ENCODE measurements at regions not wholly inside any gene's neighbourhood (a gene's known extent, or its start where the extent isn't known, plus 50 kb on each side); places are given as distances from the start of the nearest gene placed in this dataset.

GRCh38 chr16:79484237-79484636 is 116.3 kb downstream of the MAF start:
- no peaks in the 10 kb centered on the region for H3K27me3 ChIP-seq (ENCODE audit: insufficient read depth, low read length)
- H2BK120ac ChIP-seq (ENCODE audit: insufficient read depth, low read length, poor library complexity): no peak overlapping the region
- no peak overlapping the region for H4K12ac ChIP-seq (ENCODE audit: low read depth, low read length)
- WGBS (ENCODE audit: extremely low coverage, insufficient coverage, insufficient read length): no CpG with 5 or more reads among the region's 7 CpGs
- no peaks in the 10 kb centered on the region for H3K79me1 ChIP-seq (ENCODE audit: low read length)
- H3K9me3 ChIP-seq (ENCODE audit: insufficient read depth, low read depth, low read length): no peaks in the 10 kb centered on the region
- no peaks in the 10 kb centered on the region for H3K36me3 ChIP-seq (ENCODE audit: control insufficient read depth in 1 of 2, insufficient read depth in 2 of 2, low read length in 2 of 2)
- H3K79me2 ChIP-seq (ENCODE audit: control insufficient read depth, insufficient read depth, low read length, poor library complexity): no peaks in the 10 kb centered on the region
- no peak overlapping the region for H2AK5ac ChIP-seq (ENCODE audit: low read length)
- H3K27ac ChIP-seq (ENCODE audit: low read depth, low read length): no peak overlapping the region
- H3K18ac ChIP-seq (ENCODE audit: low read length): no peak overlapping the region
- no peak overlapping the region for H3K4ac ChIP-seq (ENCODE audit: low read depth, low read length)
- H2BK5ac ChIP-seq (ENCODE audit: low read depth, low read length, poor library complexity): no peak overlapping the region
- H3K9ac ChIP-seq (ENCODE audit: low read length): no peak overlapping the region
- no peak for DNase-seq
- H3K4me1 ChIP-seq (ENCODE audit: control insufficient read depth in 1 of 2, insufficient read depth in 2 of 2, low read length in 2 of 2): no peaks in the 10 kb centered on the region
- H2BK12ac ChIP-seq (ENCODE audit: low read length): no peak overlapping the region
- H3K4me3 ChIP-seq (ENCODE audit: low read depth, low read length): no peak overlapping the region
- no peak overlapping the region for H3K23ac ChIP-seq (ENCODE audit: low read length)
- H2AFZ ChIP-seq (ENCODE audit: insufficient read depth, low read length, poor library complexity): no peak overlapping the region
- no peak overlapping the region for H4K91ac ChIP-seq (ENCODE audit: low read depth, low read length)
- H3K4me2 ChIP-seq (ENCODE audit: low read length): no peak overlapping the region
- no peak overlapping the region for H3K14ac ChIP-seq (ENCODE audit: low read length)
- no peak overlapping the region for H4K8ac ChIP-seq (ENCODE audit: low read depth, low read length)

GRCh38 chr16:79483336-79483735 is 117.2 kb downstream of the MAF start:
- Histone ChIP-seq H3K18ac (ENCODE audit: low read length) (no peak overlapping the region), H3K4me2 (ENCODE audit: low read length) (no peak overlapping the region), H3K4me1 (ENCODE audit: control insufficient read depth in 1 of 2, insufficient read depth in 2 of 2, low read length in 2 of 2) (no peaks in the 10 kb centered on the region), H3K4me3 (ENCODE audit: low read depth, low read length) (no peak overlapping the region), H3K4ac (ENCODE audit: low read depth, low read length) (no peak overlapping the region), H4K12ac (ENCODE audit: low read depth, low read length) (no peak overlapping the region), H3K27me3 (ENCODE audit: insufficient read depth, low read length) (no peaks in the 10 kb centered on the region), H3K14ac (ENCODE audit: low read length) (no peak overlapping the region), H2BK120ac (ENCODE audit: insufficient read depth, low read length, poor library complexity) (no peak overlapping the region), H3K79me1 (ENCODE audit: low read length) (no peaks in the 10 kb centered on the region), H3K27ac (ENCODE audit: low read depth, low read length) (no peak overlapping the region), H4K8ac (ENCODE audit: low read depth, low read length) (no peak overlapping the region), H2BK12ac (ENCODE audit: low read length) (no peak overlapping the region), H2AK5ac (ENCODE audit: low read length) (no peak overlapping the region), H4K91ac (ENCODE audit: low read depth, low read length) (no peak overlapping the region), H3K9me3 (ENCODE audit: insufficient read depth, low read depth, low read length) (no peaks in the 10 kb centered on the region), H3K23ac (ENCODE audit: low read length) (no peak overlapping the region), H3K36me3 (ENCODE audit: control insufficient read depth in 1 of 2, insufficient read depth in 2 of 2, low read length in 2 of 2) (no peaks in the 10 kb centered on the region), H3K79me2 (ENCODE audit: control insufficient read depth, insufficient read depth, low read length, poor library complexity) (no peaks in the 10 kb centered on the region), H2BK5ac (ENCODE audit: low read depth, low read length, poor library complexity) (no peak overlapping the region), H3K9ac (ENCODE audit: low read length) (no peak overlapping the region), H2AFZ (ENCODE audit: insufficient read depth, low read length, poor library complexity) (no peak overlapping the region)
- no peak for DNase-seq
- WGBS (ENCODE audit: extremely low coverage, insufficient coverage, insufficient read length): no CpG with 5 or more reads among the region's 3 CpGs

- no peaks in the 10 kb centered on the region for H3K79me1 ChIP-seq (ENCODE audit: low read length)
- H2BK120ac ChIP-seq (ENCODE audit: insufficient read depth, low read length, poor library complexity): no peak overlapping the region
- H2AFZ ChIP-seq (ENCODE audit: insufficient read depth, low read length, poor library complexity): no peak overlapping the region
- H3K27ac ChIP-seq (ENCODE audit: low read depth, low read length): no peak overlapping the region
- no peak overlapping the region for H4K8ac ChIP-seq (ENCODE audit: low read depth, low read length)
- H3K9me3 ChIP-seq (ENCODE audit: insufficient read depth, low read depth, low read length): no peaks in the 10 kb centered on the region
- H2BK12ac ChIP-seq (ENCODE audit: low read length): no peak overlapping the region
- no peak overlapping the region for H3K4ac ChIP-seq (ENCODE audit: low read depth, low read length)
- no peaks in the 10 kb centered on the region for H3K36me3 ChIP-seq (ENCODE audit: control insufficient read depth in 1 of 2, insufficient read depth in 2 of 2, low read length in 2 of 2)
- no peak overlapping the region for H3K14ac ChIP-seq (ENCODE audit: low read length)
- no peaks in the 10 kb centered on the region for H3K27me3 ChIP-seq (ENCODE audit: insufficient read depth, low read length)
- no peak overlapping the region for H3K4me2 ChIP-seq (ENCODE audit: low read length)
- no peak overlapping the region for H3K23ac ChIP-seq (ENCODE audit: low read length)
- H3K4me1 ChIP-seq (ENCODE audit: control insufficient read depth in 1 of 2, insufficient read depth in 2 of 2, low read length in 2 of 2): no peaks in the 10 kb centered on the region
- H3K4me3 ChIP-seq (ENCODE audit: low read depth, low read length): no peak overlapping the region
- H3K18ac ChIP-seq (ENCODE audit: low read length): no peak overlapping the region
- WGBS (ENCODE audit: extremely low coverage, insufficient coverage, insufficient read length): no CpG with 5 or more reads among the region's 3 CpGs
- H4K12ac ChIP-seq (ENCODE audit: low read depth, low read length): no peak overlapping the region
- H2BK5ac ChIP-seq (ENCODE audit: low read depth, low read length, poor library complexity): no peak overlapping the region
- H4K91ac ChIP-seq (ENCODE audit: low read depth, low read length): no peak overlapping the region
- no peaks in the 10 kb centered on the region for H3K79me2 ChIP-seq (ENCODE audit: control insufficient read depth, insufficient read depth, low read length, poor library complexity)
- DNase-seq: no peak
- H2AK5ac ChIP-seq (ENCODE audit: low read length): no peak overlapping the region
- H3K9ac ChIP-seq (ENCODE audit: low read length): no peak overlapping the region
These were observed 118.5 kb downstream of the MAF start for GRCh38 chr16:79482011-79482410.

GRCh38 chr16:79480929-79481328 is 119.6 kb downstream of the MAF start:
- Histone ChIP-seq H2BK120ac (ENCODE audit: insufficient read depth, low read length, poor library complexity) (no peak overlapping the region), H3K79me2 (ENCODE audit: control insufficient read depth, insufficient read depth, low read length, poor library complexity) (no peaks in the 10 kb centered on the region), H2BK12ac (ENCODE audit: low read length) (no peak overlapping the region), H4K12ac (ENCODE audit: low read depth, low read length) (no peak overlapping the region), H3K27ac (ENCODE audit: low read depth, low read length) (no peak overlapping the region), H3K23ac (ENCODE audit: low read length) (no peak overlapping the region), H3K27me3 (ENCODE audit: insufficient read depth, low read length) (no peaks in the 10 kb centered on the region), H3K4me1 (ENCODE audit: control insufficient read depth in 1 of 2, insufficient read depth in 2 of 2, low read length in 2 of 2) (no peaks in the 10 kb centered on the region), H3K9me3 (ENCODE audit: insufficient read depth, low read depth, low read length) (no peaks in the 10 kb centered on the region), H4K8ac (ENCODE audit: low read depth, low read length) (no peak overlapping the region), H3K18ac (ENCODE audit: low read length) (no peak overlapping the region), H3K36me3 (ENCODE audit: control insufficient read depth in 1 of 2, insufficient read depth in 2 of 2, low read length in 2 of 2) (no peaks in the 10 kb centered on the region), H2BK5ac (ENCODE audit: low read depth, low read length, poor library complexity) (no peak overlapping the region), H3K4ac (ENCODE audit: low read depth, low read length) (no peak overlapping the region), H2AK5ac (ENCODE audit: low read length) (no peak overlapping the region), H4K91ac (ENCODE audit: low read depth, low read length) (no peak overlapping the region), H2AFZ (ENCODE audit: insufficient read depth, low read length, poor library complexity) (no peak overlapping the region), H3K9ac (ENCODE audit: low read length) (no peak overlapping the region), H3K4me2 (ENCODE audit: low read length) (no peak overlapping the region), H3K4me3 (ENCODE audit: low read depth, low read length) (no peak overlapping the region), H3K14ac (ENCODE audit: low read length) (no peak overlapping the region), H3K79me1 (ENCODE audit: low read length) (no peaks in the 10 kb centered on the region)
- WGBS (ENCODE audit: extremely low coverage, insufficient coverage, insufficient read length): no CpG with 5 or more reads among the region's 3 CpGs
- no peak for DNase-seq

Data from trophoblast cell (in vitro differentiated cells and primary cell).